Neutrophil (primary cell): ENCODE measurements at regions not wholly inside any gene's neighbourhood (a gene's known extent, or its start where the extent isn't known, plus 50 kb on each side); places are given as distances from the start of the nearest gene placed in this dataset.

Source experiments
- H3K27ac ChIP-seq: fragments of 200-600 bp; sonication (generic); 2 replicates; pipeline ENCODE4 v1.5.1; 2016; ENCODE audit warnings: mild to moderate bottlenecking, moderate library complexity
- H3K27me3 ChIP-seq: fragments of 200-600 bp; sonication (generic); 2 replicates; pipeline ENCODE4 v1.6.0; 2016; ENCODE audit warnings: mild to moderate bottlenecking
- H3K36me3 ChIP-seq: fragments of 200-600 bp; sonication (generic); 2 replicates; pipeline ENCODE4 v1.5.1; 2017
- H3K4me1 ChIP-seq, 2 experiments: fragments of 200-600 bp in 1 of 2; sonication (generic) in 1 of 2; 1 replicate in 1 of 2; 2 replicates in 1 of 2; pipeline versions ENCODE4 v1.5.1 to v1.6.1; 2013 to 2016; ENCODE audit warnings: low read depth in 1 of 2, low read length in 1 of 2, mild to moderate bottlenecking in 1 of 2, moderate library complexity in 1 of 2; ENCODE audit not compliant: control insufficient read depth in 1 of 2, insufficient read depth in 1 of 2
- H3K4me3 ChIP-seq, 2 experiments: fragments of 200-600 bp in 1 of 2; sonication (generic) in 1 of 2; 1 replicate in 1 of 2; 2 replicates in 1 of 2; pipeline ENCODE4 v1.5.1; 2013 to 2016; ENCODE audit warnings: low read depth in 1 of 2, low read length in 1 of 2, mild to moderate bottlenecking in 1 of 2, moderate library complexity in 1 of 2
- H3K9me3 ChIP-seq: fragments of 200-600 bp; sonication (generic); 2 replicates; pipeline ENCODE4 v1.5.1; 2016
- CTCF ChIP-seq: fragments of 200-600 bp; sonication (generic); IDR thresholded peaks from 2 replicates; pipeline ENCODE4 v1.5.1; 2016; ENCODE audit warnings: antibody characterized with exemption

GRCh38 chr3:115415246-115415996 lies 207.9 kb upstream of the GAP43 start:
- Histone ChIP-seq H3K4me3 (no peak overlapping the region), H3K9me3 (no peaks in the 10 kb centered on the region), H3K4me1 (no peaks in the 10 kb centered on the region), H3K36me3 (no peaks in the 10 kb centered on the region), H3K27ac (no peak overlapping the region), H3K27me3 (no peaks in the 10 kb centered on the region)
- TF ChIP-seq CTCF = no peak

DNA sequence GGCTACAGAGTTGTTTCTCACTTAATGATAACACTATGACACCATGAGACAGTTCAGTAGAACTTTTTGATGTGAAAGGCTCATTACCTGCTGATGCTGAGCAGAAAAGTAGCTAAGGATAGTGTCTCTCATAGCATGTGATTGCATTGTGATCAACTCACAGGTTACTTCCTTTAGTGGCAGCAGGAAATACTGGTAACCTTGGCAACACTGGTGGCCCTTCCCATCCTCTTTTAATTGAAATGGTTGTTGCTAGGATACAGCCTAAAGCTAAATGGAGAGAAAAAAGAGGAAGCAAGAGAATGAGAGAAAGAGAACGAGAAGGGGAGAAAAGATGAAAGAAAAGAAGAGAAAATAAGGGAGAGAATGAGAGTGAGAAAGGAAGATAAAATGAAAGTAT lies 204.7 kb upstream of the GAP43 start:
- TF ChIP-seq CTCF = no peak
- Histone ChIP-seq H3K27ac (no peak overlapping the region), H3K27me3 (no peaks in the 10 kb centered on the region), H3K4me1 (no peaks in the 10 kb centered on the region), H3K36me3 (no peaks in the 10 kb centered on the region), H3K9me3 (no peaks in the 10 kb centered on the region), H3K4me3 (no peak overlapping the region)

DNA sequence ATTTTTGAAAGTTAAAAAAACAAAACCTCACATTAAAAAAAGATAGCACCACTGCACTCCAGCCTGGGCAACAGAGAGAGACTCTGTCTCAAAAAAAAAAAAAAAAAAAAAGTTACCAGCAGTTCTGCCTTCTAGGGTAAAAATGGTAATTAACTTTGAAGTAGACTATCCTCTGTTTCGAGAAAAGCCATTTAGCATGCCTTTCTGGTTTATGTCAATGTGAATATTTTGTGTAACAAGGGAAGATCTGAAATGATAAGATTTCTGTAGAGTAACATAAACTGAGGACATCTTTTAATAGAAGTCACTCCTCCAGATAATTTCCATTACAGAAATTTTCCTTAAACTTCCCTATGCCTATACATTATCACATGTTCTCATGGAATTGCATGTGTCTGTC lies 203.2 kb upstream of the GAP43 start:
- no peak overlapping the region for H3K4me3 ChIP-seq
- no peaks in the 10 kb centered on the region for H3K36me3 ChIP-seq
- H3K9me3 ChIP-seq = no peaks in the 10 kb centered on the region
- no peak overlapping the region for H3K27ac ChIP-seq
- no peak for TF ChIP-seq CTCF
- no peaks in the 10 kb centered on the region for H3K27me3 ChIP-seq
- no peaks in the 10 kb centered on the region for H3K4me1 ChIP-seq

GRCh38 chr3:115423170-115423569 lies 200.1 kb upstream of the GAP43 start:
- no peak overlapping the region for H3K27ac ChIP-seq
- TF ChIP-seq CTCF = no peak
- no peaks in the 10 kb centered on the region for H3K36me3 ChIP-seq
- H3K4me3 ChIP-seq = no peak overlapping the region
- no peaks in the 10 kb centered on the region for H3K9me3 ChIP-seq
- no peaks in the 10 kb centered on the region for H3K27me3 ChIP-seq
- H3K4me1 ChIP-seq = no peaks in the 10 kb centered on the region

DNA sequence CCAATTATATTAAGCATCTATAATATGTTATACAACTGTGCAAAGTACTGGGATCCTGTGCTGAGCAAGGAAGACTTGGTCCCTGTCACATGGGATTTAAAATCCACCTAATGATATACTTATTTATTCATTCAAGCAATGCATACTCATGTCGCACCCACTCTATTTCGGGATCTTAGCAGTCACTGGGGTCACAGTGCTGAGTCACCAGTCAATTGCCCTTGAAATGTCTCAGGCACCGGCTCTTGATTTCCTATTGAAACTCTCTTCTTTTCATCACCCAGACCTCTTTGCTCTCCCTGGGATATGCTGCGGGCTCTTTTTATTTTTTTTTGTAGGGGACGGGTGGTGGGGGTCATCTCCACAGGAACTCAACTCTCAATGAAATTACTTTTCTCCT lies 194.5 kb upstream of the GAP43 start:
- Histone ChIP-seq H3K4me1 (no peaks in the 10 kb centered on the region), H3K27ac (no peak overlapping the region), H3K27me3 (no peaks in the 10 kb centered on the region), H3K9me3 (no peaks in the 10 kb centered on the region), H3K4me3 (no peak overlapping the region), H3K36me3 (no peaks in the 10 kb centered on the region)
- TF ChIP-seq CTCF = no peak
